GM23338 (cell line): ENCODE measurements at regions not wholly inside any gene's neighbourhood (a gene's known extent, or its start where the extent isn't known, plus 50 kb on each side); places are given as distances from the start of the nearest gene placed in this dataset.

Experiments used
- ATAC-seq: fragments of 200-7000 bp; cut with Tn5 transposase; 3 replicates; pipeline ENCODE4 v1.9.1; 2020
- DNase-seq: peaks from one replicate; pipeline ENCODE4 v3.0.0-alpha.2; 2015; ENCODE audit warnings: low spot score
- H2AFZ ChIP-seq: fragments of 200-600 bp; sonication (generic); 2 replicates; pipeline ENCODE4 v1.8.0; 2016; ENCODE audit warnings: antibody characterized with exemption, mild to moderate bottlenecking, moderate library complexity
- H3F3A ChIP-seq: fragments of 200-600 bp; sonication (generic); replicated peaks from 2 replicates; pipeline ENCODE4 v1.8.0; 2017; ENCODE audit warnings: antibody characterized with exemption, mixed run types, low read depth
- H3K27ac ChIP-seq: fragments of 200-600 bp; sonication (generic); 2 replicates; pipeline ENCODE4 v1.6.1; 2016; ENCODE audit warnings: low read depth
- H3K27me3 ChIP-seq: fragments of 200-600 bp; sonication (generic); 2 replicates; pipeline ENCODE4 v1.8.0; 2016; ENCODE audit warnings: mild to moderate bottlenecking, mixed run types, moderate library complexity; ENCODE audit not compliant: insufficient read depth
- H3K36me3 ChIP-seq: fragments of 200-600 bp; sonication (generic); 2 replicates; pipeline ENCODE4 v1.8.0; 2016; ENCODE audit warnings: mild to moderate bottlenecking; ENCODE audit not compliant: insufficient read depth
- H3K4me1 ChIP-seq: fragments of 200-600 bp; sonication (generic); 2 replicates; pipeline ENCODE4 v1.8.0; 2016; ENCODE audit warnings: mild to moderate bottlenecking, moderate library complexity; ENCODE audit not compliant: insufficient read depth
- H3K4me2 ChIP-seq: fragments of 200-600 bp; sonication (generic); 2 replicates; pipeline ENCODE4 v1.7.1; 2017; ENCODE audit warnings: mixed run types
- H3K4me3 ChIP-seq: fragments of 200-600 bp; sonication (generic); 2 replicates; pipeline ENCODE4 v1.6.1; 2016; ENCODE audit warnings: mixed run types
- H3K79me2 ChIP-seq: fragments of 200-600 bp; sonication (generic); replicated peaks from 2 replicates; pipeline ENCODE4 v1.8.0; 2017; ENCODE audit warnings: mild to moderate bottlenecking; ENCODE audit not compliant: insufficient read depth
- H3K9me2 ChIP-seq: fragments of 200-600 bp; sonication (generic); 2 replicates; pipeline ENCODE4 v1.8.0; 2017; ENCODE audit not compliant: insufficient read depth
- H4K20me1 ChIP-seq: fragments of 200-600 bp; sonication (generic); replicated peaks from 2 replicates; pipeline ENCODE4 v1.8.0; 2017; ENCODE audit warnings: mild to moderate bottlenecking; ENCODE audit not compliant: insufficient read depth
- H3K27ac Mint-ChIP-seq: 2 replicates; pipeline ENCODE4 v1.8.0; 2020; ENCODE audit warnings: inconsistent platforms, mild to moderate bottlenecking, moderate library complexity, mixed read lengths
- H3K27me3 Mint-ChIP-seq: 3 replicates; pipeline ENCODE4 v1.8.0; 2022; ENCODE audit warnings: low read depth, mild to moderate bottlenecking, moderate library complexity, mixed read lengths, inconsistent platforms; ENCODE audit not compliant: insufficient read depth, poor library complexity
- H3K36me3 Mint-ChIP-seq: 3 replicates; pipeline ENCODE4 v1.8.0; 2021; ENCODE audit warnings: low read depth, mild to moderate bottlenecking, inconsistent platforms, moderate library complexity, mixed read lengths
- H3K4me1 Mint-ChIP-seq: 3 replicates; pipeline ENCODE4 v1.8.0; 2020; ENCODE audit warnings: mild to moderate bottlenecking, inconsistent platforms, mixed read lengths
- H3K4me3 Mint-ChIP-seq: 3 replicates; pipeline ENCODE4 v1.8.0; 2021; ENCODE audit warnings: moderate library complexity, mild to moderate bottlenecking, inconsistent platforms, mixed read lengths
- H3K9me3 Mint-ChIP-seq: 3 replicates; pipeline ENCODE4 v1.8.0; 2020; ENCODE audit warnings: moderate library complexity, mild to moderate bottlenecking, inconsistent platforms, mixed read lengths
- CREB1 ChIP-seq: fragments of 250-450 bp; sonication (Bioruptor Pico); IDR thresholded peaks from 2 replicates; pipeline ENCODE4 v1.5.0; 2020; ENCODE audit warnings: low read depth, mild to moderate bottlenecking, moderate library complexity
- CTCF ChIP-seq, 2 experiments: fragments of 200-600 bp in 1 of 2; sonication (generic) in 1 of 2; conservative IDR thresholded peaks; 2 replicates each; pipeline versions ENCODE4 v1.5.1 to v1.6.1; 2016 to 2017; ENCODE audit warnings: antibody characterized with exemption in 2 of 2, low read depth in 2 of 2, mild to moderate bottlenecking in 2 of 2, moderate library complexity in 1 of 2
- ETS1 ChIP-seq: IDR thresholded peaks from 2 replicates; pipeline ENCODE4 v1.6.1; 2016; ENCODE audit warnings: antibody characterized with exemption
- EZH2 ChIP-seq: fragments of 200-600 bp; sonication (generic); IDR thresholded peaks from one replicate; pipeline ENCODE4 v1.8.0; 2017; ENCODE audit warnings: antibody characterized with exemption, mild to moderate bottlenecking, low read depth; ENCODE audit not compliant: unreplicated experiment
- JUNB ChIP-seq: IDR thresholded peaks from one replicate; pipeline ENCODE4 v1.6.1; 2016; ENCODE audit warnings: antibody characterized with exemption; ENCODE audit not compliant: unreplicated experiment
- POLR2AphosphoS5 ChIP-seq: IDR thresholded peaks from 2 replicates; pipeline ENCODE4 v1.6.1; 2016; ENCODE audit warnings: antibody characterized with exemption, low read depth
- REST ChIP-seq: IDR thresholded peaks from one replicate; pipeline ENCODE4 v1.6.1; 2018; ENCODE audit warnings: antibody characterized with exemption; ENCODE audit not compliant: unreplicated experiment
- ZNF114 ChIP-seq: fragments of 250-450 bp; sonication (Bioruptor Pico); IDR thresholded peaks from 2 replicates; pipeline ENCODE4 v1.5.0; 2020; ENCODE audit warnings: mild to moderate bottlenecking, moderate library complexity

- TF ChIP-seq ETS1 (no peak), ZNF114 (CRISPR knock-in tag) (no peak), CREB1 (no peak), EZH2 (no peak), JUNB (no peak), REST (no peak), POLR2AphosphoS5 (no peak)
These were observed 203.0 kb downstream of the CDC5L start (continued) for GRCh38 chr6:44590471-44590870.

GRCh38 chr6:44593539-44593944 is 206.0 kb downstream of the CDC5L start:
- H3K4me3 Mint-ChIP-seq, result no peak overlapping the region
- no peaks in the 10 kb centered on the region for H3K79me2 ChIP-seq
- no peak overlapping the region for H2AFZ ChIP-seq
- no peak overlapping the region for H3K4me3 ChIP-seq
- no peak overlapping the region for H3K4me2 ChIP-seq
- H3K27ac Mint-ChIP-seq, result no peak overlapping the region
- H3K27me3 ChIP-seq, result no peaks in the 10 kb centered on the region
- TF ChIP-seq REST (no peak), CTCF (conservative IDR thresholded peaks at IDR 0.05; ENCODE audit: low read depth in 2 of 2) (peak; percentile 77 to 81)
- H3K36me3 Mint-ChIP-seq, result peaks cover 9% of the 10 kb centered on the region; the same call in 2 of the 3 replicates
- peaks cover 8% of the 10 kb centered on the region for H3K4me1 Mint-ChIP-seq
- peaks cover 20% of the 10 kb centered on the region for H3K9me3 Mint-ChIP-seq
- no peaks in the 10 kb centered on the region for H3K4me1 ChIP-seq
- H3K27ac ChIP-seq, result no peak overlapping the region
- H3K9me2 ChIP-seq, result no peaks in the 10 kb centered on the region
- no peaks in the 10 kb centered on the region for H3F3A ChIP-seq
- no peaks in the 10 kb centered on the region for H3K36me3 ChIP-seq
- no peaks in the 10 kb centered on the region for H4K20me1 ChIP-seq
- peaks cover 11% of the 10 kb centered on the region for H3K27me3 Mint-ChIP-seq
- DNase-seq (peak; percentile 96), ATAC-seq (peak; percentile 97)
